OCI-LY3 (cell line): ENCODE measurements at regions not wholly inside any gene's neighbourhood (a gene's known extent, or its start where the extent isn't known, plus 50 kb on each side); places are given as distances from the start of the nearest gene placed in this dataset.
"Not testable (repeated sequence)": the region's sequence is repeated elsewhere in the genome, so short reads cannot be mapped to it uniquely, and the experiment has no call there.

Source experiments
- H2AFZ ChIP-seq: fragments of 200-600, 300-600 bp; shearing (Covaris generic); 2 replicates; pipeline ENCODE4 v1.6.0; 2014; ENCODE audit warnings: antibody characterized with exemption, low read depth, low read length
- H3K27ac ChIP-seq: fragments of 200-600, 300-600 bp; sonication (generic); 2 replicates; pipeline ENCODE4 v1.5.1; 2014; ENCODE audit warnings: mild to moderate bottlenecking, low read length, moderate library complexity, mixed read lengths
- H3K27me3 ChIP-seq: fragments of 200-600, 300-600 bp; sonication (generic); 2 replicates; pipeline ENCODE4 v1.6.1; 2014; ENCODE audit warnings: low read depth, low read length, mixed read lengths
- H3K36me3 ChIP-seq: fragments of 200-600, 300-600 bp; sonication (generic); replicated peaks from 2 replicates; pipeline ENCODE3; 2014; ENCODE audit warnings: low read depth, low read length, mixed read lengths
- H3K4me1 ChIP-seq: fragments of 300-600, 200-600 bp; sonication (generic); 2 replicates; pipeline ENCODE4 v1.6.1; 2014; ENCODE audit warnings: low read length, mixed read lengths
- H3K4me2 ChIP-seq: fragments of 200-600, 300-600 bp; sonication (generic); 2 replicates; pipeline ENCODE4 v1.6.1; 2014; ENCODE audit warnings: low read length, mixed read lengths
- H3K4me3 ChIP-seq: fragments of 300-600, 200-600 bp; sonication (generic); 2 replicates; pipeline ENCODE4 v1.5.1; 2014; ENCODE audit warnings: antibody characterized with exemption, mild to moderate bottlenecking, low read length, moderate library complexity
- H3K79me2 ChIP-seq: fragments of 300-600, 200-600 bp; shearing (Covaris generic); 2 replicates; pipeline ENCODE4 v1.6.1; 2014; ENCODE audit warnings: mild to moderate bottlenecking, low read length, mixed read lengths
- H3K9ac ChIP-seq: fragments of 300-600, 200-600 bp; shearing (Covaris generic); 2 replicates; pipeline ENCODE4 v1.6.0; 2014; ENCODE audit warnings: mild to moderate bottlenecking, low read length, moderate library complexity
- H3K9me3 ChIP-seq: fragments of 200-600, 300-600 bp; shearing (Covaris generic); 2 replicates; pipeline ENCODE4 v1.6.1; 2014; ENCODE audit warnings: low read length, mixed read lengths; ENCODE audit not compliant: insufficient read depth
- H4K20me1 ChIP-seq: fragments of 200-600, 300-600 bp; sonication (generic); 2 replicates; pipeline ENCODE4 v1.6.1; 2016; ENCODE audit warnings: low read length, mixed read lengths; ENCODE audit not compliant: insufficient read depth
- CTCF ChIP-seq: fragments of 200-600, 300-600 bp; sonication (generic); IDR thresholded peaks from 2 replicates; pipeline ENCODE4 v1.5.1; 2014; ENCODE audit warnings: antibody characterized with exemption, low read length, low read depth
- EZH2phosphoT487 ChIP-seq: fragments of 200-600 bp; shearing (Covaris generic); IDR thresholded peaks from 2 replicates; pipeline ENCODE4 v1.6.1; 2018; ENCODE audit warnings: antibody characterized with exemption, mixed run types, low read depth

GRCh38 chr17:31721291-31722025 lies 137.6 kb downstream of the COPRS start:
- Histone ChIP-seq H3K79me2 (no peaks in the 10 kb centered on the region), H3K27me3 (no peaks in the 10 kb centered on the region), H2AFZ (no peak overlapping the region), H3K27ac (no peak overlapping the region), H3K4me1 (no peaks in the 10 kb centered on the region), H3K36me3 (no peaks in the 10 kb centered on the region), H4K20me1 (no peaks in the 10 kb centered on the region), H3K9me3 (no peaks in the 10 kb centered on the region), H3K9ac (no peak overlapping the region), H3K4me2 (no peak overlapping the region), H3K4me3 (no peak overlapping the region)
- TF ChIP-seq CTCF, result no peak
- TF ChIP-seq EZH2phosphoT487, result no peak

GRCh38 chr17:31717251-31717650 lies 141.8 kb downstream of the COPRS start:
- H3K27me3 ChIP-seq, H3K4me3 ChIP-seq, H3K9me3 ChIP-seq, H3K27ac ChIP-seq, H3K4me2 ChIP-seq, H2AFZ ChIP-seq, H3K79me2 ChIP-seq, H4K20me1 ChIP-seq, H3K9ac ChIP-seq, H3K4me1 ChIP-seq, H3K36me3 ChIP-seq: not testable (repeated sequence)

GRCh38 chr17:31715446-31715845 lies 143.6 kb downstream of the COPRS start:
- Histone ChIP-seq H3K27ac (no peak overlapping the region), H3K79me2 (no peaks in the 10 kb centered on the region), H2AFZ (peak overlapping the region; percentile 64), H3K4me3 (no peak overlapping the region), H4K20me1 (no peaks in the 10 kb centered on the region), H3K27me3 (no peaks in the 10 kb centered on the region), H3K9me3 (no peaks in the 10 kb centered on the region), H3K9ac (no peak overlapping the region), H3K36me3 (no peaks in the 10 kb centered on the region), H3K4me2 (peak overlapping the region; percentile 0; the same call in 1 of the 2 replicates), H3K4me1 (peaks cover 7% of the 10 kb centered on the region)
- no peak for TF ChIP-seq CTCF
- no peak for TF ChIP-seq EZH2phosphoT487

GRCh38 chr17:31704483-31704882 lies 154.6 kb downstream of the COPRS start:
- Histone ChIP-seq H2AFZ (no peak overlapping the region), H3K4me3 (no peak overlapping the region), H3K79me2 (no peaks in the 10 kb centered on the region), H4K20me1 (no peaks in the 10 kb centered on the region), H3K36me3 (no peaks in the 10 kb centered on the region), H3K4me2 (no peak overlapping the region), H3K27ac (no peak overlapping the region), H3K4me1 (no peaks in the 10 kb centered on the region), H3K9me3 (no peaks in the 10 kb centered on the region), H3K27me3 (0 out of 2 replicates have a peak, but pooled peaks cover 3% of the 10 kb centered on the region), H3K9ac (no peak overlapping the region)
- TF ChIP-seq EZH2phosphoT487 (no peak), CTCF (no peak)
